HG03103 (cell line): ENCODE measurements at regions not wholly inside any gene's neighbourhood (a gene's known extent, or its start where the extent isn't known, plus 50 kb on each side); places are given as distances from the start of the nearest gene placed in this dataset.

Source experiments
- ATAC-seq: cut with Tn5 transposase; IDR thresholded peaks from one replicate; pipeline ENCODE4 v1.9.1; 2021; ENCODE audit warnings: low read depth; ENCODE audit not compliant: unreplicated experiment

GRCh38 chr12:105831372-105831771 lies 307.4 kb downstream of the NUAK1 start:
- ATAC-seq: no peak

GRCh38 chr12:105832021-105832420 lies 306.7 kb downstream of the NUAK1 start:
- no peak for ATAC-seq

GRCh38 chr12:105832806-105833205 lies 305.9 kb downstream of the NUAK1 start:
- ATAC-seq: no peak

GRCh38 chr12:105834496-105834895 lies 304.3 kb downstream of the NUAK1 start:
- no peak for ATAC-seq

- no peak for ATAC-seq
Measured at GRCh38 chr12:105835580-105836241, 303.0 kb downstream of the NUAK1 start.

GRCh38 chr12:105836242-105836622 lies 302.5 kb downstream of the NUAK1 start:
- ATAC-seq: no peak

GRCh38 chr12:105839629-105840127 lies 299.1 kb downstream of the NUAK1 start:
- ATAC-seq: no peak

GRCh38 chr12:105840384-105840783 lies 298.4 kb downstream of the NUAK1 start:
- ATAC-seq: no peak

GRCh38 chr12:105841840-105842239 lies 296.9 kb downstream of the NUAK1 start:
- no peak for ATAC-seq

- no peak for ATAC-seq
Measured at GRCh38 chr12:105843561-105843960, 295.2 kb downstream of the NUAK1 start.

GRCh38 chr12:105843986-105844760 lies 294.6 kb downstream of the NUAK1 start:
- ATAC-seq: no peak

- no peak for ATAC-seq
Measured at GRCh38 chr12:105846331-105846730, 292.4 kb downstream of the NUAK1 start.

GRCh38 chr12:105847068-105847467 lies 291.7 kb downstream of the NUAK1 start:
- no peak for ATAC-seq

GRCh38 chr12:105848286-105848685 lies 290.5 kb downstream of the NUAK1 start:
- no peak for ATAC-seq

- no peak for ATAC-seq
Measured at GRCh38 chr12:105850103-105850968, 288.4 kb downstream of the NUAK1 start.

- no peak for ATAC-seq
Measured at GRCh38 chr12:105852496-105852895, 286.3 kb downstream of the NUAK1 start.

GRCh38 chr12:105852951-105853350 lies 285.8 kb downstream of the NUAK1 start:
- ATAC-seq: no peak

GRCh38 chr12:105854071-105854470 lies 284.7 kb downstream of the NUAK1 start:
- no peak for ATAC-seq

GRCh38 chr12:105855361-105856047 lies 283.2 kb downstream of the NUAK1 start:
- ATAC-seq: no peak

GRCh38 chr12:105856048-105856405 lies 282.7 kb downstream of the NUAK1 start:
- no peak for ATAC-seq
